ENCODE measurements at regions not wholly inside any gene's neighbourhood (a gene's known extent, or its start where the extent isn't known, plus 50 kb on each side); places are given as distances from the start of the nearest gene placed in this dataset.

DNA sequence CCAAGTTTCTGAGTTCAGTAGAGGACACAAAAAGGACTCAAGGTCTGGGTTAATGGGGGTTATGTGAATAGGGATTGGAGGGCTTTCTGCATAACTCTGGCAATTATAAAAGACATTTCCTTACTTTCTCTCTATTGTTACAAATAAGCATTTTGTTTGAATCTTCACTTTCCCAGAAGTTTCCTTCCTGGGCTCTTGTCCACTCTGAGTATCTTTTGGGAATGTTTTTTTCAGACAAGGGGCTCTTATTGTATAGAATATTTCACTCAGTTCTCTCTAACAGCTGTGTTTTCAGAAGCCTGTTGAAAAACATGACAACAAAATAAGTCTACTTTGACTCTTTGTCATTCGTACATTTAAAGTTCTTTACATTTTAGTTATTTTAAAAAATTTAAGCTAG, 57.6 kb upstream of the MAP9 start:
- H3K4me3 ChIP-seq (ENCODE audit: extremely low read depth in 1 of 4, insufficient read depth in 2 of 4, low read depth in 3 of 4, low read length in 4 of 4): no peak overlapping the region
- no peak overlapping the region for H3K9ac ChIP-seq (replicated peaks in 1 of 4; ENCODE audit: extremely low read depth in 1 of 4, low read depth in 3 of 4, low read length in 3 of 4)
- no peak overlapping the region for H2AFZ ChIP-seq (ENCODE audit: low read length)
- no peak overlapping the region for H4K91ac ChIP-seq (replicated peaks; ENCODE audit: insufficient read length, low read length)
- no peaks in the 10 kb centered on the region for H3K79me1 ChIP-seq (ENCODE audit: low read depth, low read length)
- no peak overlapping the region for H3K4ac ChIP-seq (replicated peaks; ENCODE audit: insufficient read length, low read depth, low read length)
- H3K18ac ChIP-seq (ENCODE audit: extremely low read depth, low read length): no peak overlapping the region
- H3K23ac ChIP-seq (ENCODE audit: insufficient read length): no peak overlapping the region
- no peak overlapping the region for H2BK12ac ChIP-seq (ENCODE audit: low read depth, low read length)
- H3K79me2 ChIP-seq (ENCODE audit: control insufficient read depth in 1 of 2, insufficient read depth in 2 of 2, low read length in 2 of 2): no peaks in the 10 kb centered on the region
- H3K36me3 ChIP-seq (ENCODE audit: control insufficient read depth in 2 of 4, insufficient read depth in 4 of 4, low read length in 3 of 4): no peaks in the 10 kb centered on the region
- no peak overlapping the region for H2BK5ac ChIP-seq (ENCODE audit: low read depth, low read length)
- peaks cover 13 to 30% (median 18%) of the 10 kb centered on the region in 4 experiments for H3K27me3 ChIP-seq (replicated peaks in 1 of 4; ENCODE audit: control insufficient read depth in 3 of 4, extremely low read depth in 1 of 4, insufficient read depth in 3 of 4, low read length in 3 of 4)
- DNase-seq (ENCODE audit: low read depth in 1 of 2, low spot score in 2 of 2) (no peak), FAIRE-seq (no peak)
- WGBS, 2 experiments (ENCODE audit: extremely low coverage in 1 of 2, insufficient coverage in 1 of 2, insufficient read length in 1 of 2, insufficient replicate concordance in 2 of 2, low coverage in 1 of 2, low lambda C conversion rate in 2 of 2, missing lambda C conversion rate in 1 of 2): 88% methylated on average over 1 of the region's 1 CpG; no CpG with 5 or more reads in 1 of the 2 experiments
- ChIA-PET CTCF (ENCODE audit: partially characterized antibody) (interaction anchor here (0.9 kb wide), 1 partner anchor 13 kb away, joined by 3 read pairs; no protein-coding TSS in a partner anchor), POLR2A (ENCODE audit: partially characterized antibody) (no interaction called here)
- H4K20me1 ChIP-seq (replicated peaks in 1 of 2; ENCODE audit: control insufficient read depth in 1 of 2, insufficient read depth in 2 of 2, low read length in 2 of 2): peaks cover 0 to 2% of the 10 kb centered on the region in 2 experiments
- no peak overlapping the region for H4K8ac ChIP-seq (ENCODE audit: extremely low read depth, insufficient read depth, low read length)
- H2AK5ac ChIP-seq (ENCODE audit: low read depth, low read length): no peak overlapping the region
- H3K23me2 ChIP-seq (ENCODE audit: low read depth, low read length): no peaks in the 10 kb centered on the region
- no peak overlapping the region for H4K5ac ChIP-seq (ENCODE audit: insufficient read length, low read depth, low read length)
- H2BK20ac ChIP-seq (ENCODE audit: low read length): no peak overlapping the region
- H3K4me2 ChIP-seq (ENCODE audit: insufficient read depth in 1 of 2, low read depth in 2 of 2, low read length in 2 of 2): no peak overlapping the region
- no peak overlapping the region for H2BK120ac ChIP-seq (replicated peaks; ENCODE audit: low read depth, low read length)
- no peak overlapping the region for H3K56ac ChIP-seq (replicated peaks; ENCODE audit: insufficient read length, low read depth, low read length)
- no peak overlapping the region for H3K14ac ChIP-seq (ENCODE audit: insufficient read length)
- TF ChIP-seq TAF1 (IDR thresholded peaks at IDR 0.05; ENCODE audit: low read depth, low read length): no peak
- no peak for TF ChIP-seq PHF8 (conservative IDR thresholded peaks at IDR 0.05; ENCODE audit: low read depth, low read length)
- TF ChIP-seq RAD21 (IDR thresholded peaks at IDR 0.05 in 1 of 2, conservative IDR thresholded peaks at IDR 0.05 in 1 of 2; ENCODE audit: low read depth in 2 of 2, low read length in 2 of 2): no peak
- no peak for TF ChIP-seq TBP (IDR thresholded peaks at IDR 0.05; ENCODE audit: low read depth, low read length)
- no peak for TF ChIP-seq ASH2L (IDR thresholded peaks at IDR 0.05; ENCODE audit: low read length)
- no peak for TF ChIP-seq RBBP5 (IDR thresholded peaks at IDR 0.05; ENCODE audit: borderline replicate concordance, low read depth, low read length)
- TF ChIP-seq, protein P1, sequence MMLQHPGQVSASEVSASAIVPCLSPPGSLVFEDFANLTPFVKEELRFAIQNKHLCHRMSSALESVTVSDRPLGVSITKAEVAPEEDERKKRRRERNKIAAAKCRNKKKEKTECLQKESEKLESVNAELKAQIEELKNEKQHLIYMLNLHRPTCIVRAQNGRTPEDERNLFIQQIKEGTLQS (IDR thresholded peaks at IDR 0.05; ENCODE audit: insufficient read depth, low read depth, low read length): no peak
- no peak for TF ChIP-seq SP4 (IDR thresholded peaks at IDR 0.05; ENCODE audit: low read length)
- TF ChIP-seq POLR2AphosphoS5 (IDR thresholded peaks at IDR 0.05; ENCODE audit: low read depth, low read length): no peak
- TF ChIP-seq GABPA (IDR thresholded peaks at IDR 0.05; ENCODE audit: borderline replicate concordance, insufficient read depth, low read length): no peak
- no peak for TF ChIP-seq EGR1 (IDR thresholded peaks at IDR 0.05; ENCODE audit: borderline replicate concordance, low read depth, low read length)
- no peak for TF ChIP-seq SIN3A (conservative IDR thresholded peaks at IDR 0.05 in 1 of 2, IDR thresholded peaks at IDR 0.05 in 1 of 2; ENCODE audit: low read depth in 1 of 2, low read length in 2 of 2)
- no peak for TF ChIP-seq FOSL1 (IDR thresholded peaks at IDR 0.05; ENCODE audit: insufficient read depth, low read depth, low read length)
- no peak for TF ChIP-seq HDAC6 (IDR thresholded peaks at IDR 0.05; ENCODE audit: low read depth, low read length)
- no peak for TF ChIP-seq SRF (IDR thresholded peaks at IDR 0.05; ENCODE audit: low read depth, low read length)
- H3K27ac ChIP-seq (ENCODE audit: low read depth, low read length): no peak overlapping the region
- H2BK15ac ChIP-seq (ENCODE audit: low read length): no peak overlapping the region
- H3K9me3 ChIP-seq (ENCODE audit: insufficient read depth in 2 of 2, low read depth in 1 of 2, low read length in 1 of 2): no peaks in the 10 kb centered on the region
- no peaks in the 10 kb centered on the region for H3K4me1 ChIP-seq (replicated peaks in 1 of 4; ENCODE audit: control insufficient read depth in 3 of 4, insufficient read depth in 4 of 4, low read length in 3 of 4)

Measured in H1 (cell line).